ENCODE measurements at regions not wholly inside any gene's neighbourhood (a gene's known extent, or its start where the extent isn't known, plus 50 kb on each side); places are given as distances from the start of the nearest gene placed in this dataset.

GRCh38 chr13:79081942-79082341 lies 324.1 kb downstream of the RBM26 start:
- no peak for DNase-seq

GRCh38 chr13:79079351-79079839 lies 326.7 kb downstream of the RBM26 start:
- DNase-seq = no peak

- DNase-seq = no peak
Measured at GRCh38 chr13:79075703-79076102, 330.4 kb downstream of the RBM26 start.

GRCh38 chr13:79070343-79070974 lies 335.6 kb downstream of the RBM26 start:
- DNase-seq = no peak

- DNase-seq = no peak
Measured at GRCh38 chr13:79062291-79062690, 343.8 kb downstream of the RBM26 start.

GRCh38 chr13:79060216-79060615 lies 345.8 kb downstream of the RBM26 start:
- DNase-seq = no peak

- DNase-seq = no peak
Measured at GRCh38 chr13:79056706-79057105, 349.3 kb downstream of the RBM26 start.

- no peak for DNase-seq
Measured at GRCh38 chr13:79051472-79051871, 354.6 kb downstream of the RBM26 start.

GRCh38 chr13:79044415-79044814 lies 361.6 kb downstream of the RBM26 start:
- no peak for DNase-seq

GRCh38 chr13:79043208-79043607 lies 362.8 kb downstream of the RBM26 start:
- no peak for DNase-seq

GRCh38 chr13:79037197-79037596 lies 368.9 kb downstream of the RBM26 start:
- DNase-seq = no peak

- DNase-seq = no peak
Measured at GRCh38 chr13:79034341-79034740, 371.7 kb downstream of the RBM26 start.

GRCh38 chr13:79030513-79030912 lies 371.6 kb upstream of the OBI1 start:
- no peak for DNase-seq

- no peak for DNase-seq
Measured at GRCh38 chr13:79018166-79018565, 359.2 kb upstream of the OBI1 start.

GRCh38 chr13:79011179-79011578 lies 352.2 kb upstream of the OBI1 start:
- DNase-seq = no peak

GRCh38 chr13:79003989-79004898 lies 345.3 kb upstream of the OBI1 start:
- DNase-seq = no peak

- DNase-seq = no peak
Measured at GRCh38 chr13:78999494-78999893, 340.5 kb upstream of the OBI1 start.

- DNase-seq = no peak
Measured at GRCh38 chr13:78998630-78999315, 339.8 kb upstream of the OBI1 start.

GRCh38 chr13:78997902-78998629 lies 339.1 kb upstream of the OBI1 start:
- DNase-seq = no peak

- peak; percentile 91 to 96 for DNase-seq
Measured at GRCh38 chr13:78993792-78994191, 334.8 kb upstream of the OBI1 start.

GRCh38 chr13:78981913-78982312 lies 323.0 kb upstream of the OBI1 start:
- DNase-seq = no peak

- DNase-seq = no peak
Measured at GRCh38 chr13:78979349-78979748, 320.4 kb upstream of the OBI1 start.

Measured in NCI-H187 (cell line).